ENCODE measurements at regions not wholly inside any gene's neighbourhood (a gene's known extent, or its start where the extent isn't known, plus 50 kb on each side); places are given as distances from the start of the nearest gene placed in this dataset.

- TF ChIP-seq, protein P1, sequence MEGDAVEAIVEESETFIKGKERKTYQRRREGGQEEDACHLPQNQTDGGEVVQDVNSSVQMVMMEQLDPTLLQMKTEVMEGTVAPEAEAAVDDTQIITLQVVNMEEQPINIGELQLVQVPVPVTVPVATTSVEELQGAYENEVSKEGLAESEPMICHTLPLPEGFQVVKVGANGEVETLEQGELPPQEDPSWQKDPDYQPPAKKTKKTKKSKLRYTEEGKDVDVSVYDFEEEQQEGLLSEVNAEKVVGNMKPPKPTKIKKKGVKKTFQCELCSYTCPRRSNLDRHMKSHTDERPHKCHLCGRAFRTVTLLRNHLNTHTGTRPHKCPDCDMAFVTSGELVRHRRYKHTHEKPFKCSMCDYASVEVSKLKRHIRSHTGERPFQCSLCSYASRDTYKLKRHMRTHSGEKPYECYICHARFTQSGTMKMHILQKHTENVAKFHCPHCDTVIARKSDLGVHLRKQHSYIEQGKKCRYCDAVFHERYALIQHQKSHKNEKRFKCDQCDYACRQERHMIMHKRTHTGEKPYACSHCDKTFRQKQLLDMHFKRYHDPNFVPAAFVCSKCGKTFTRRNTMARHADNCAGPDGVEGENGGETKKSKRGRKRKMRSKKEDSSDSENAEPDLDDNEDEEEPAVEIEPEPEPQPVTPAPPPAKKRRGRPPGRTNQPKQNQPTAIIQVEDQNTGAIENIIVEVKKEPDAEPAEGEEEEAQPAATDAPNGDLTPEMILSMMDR (IDR thresholded peaks at IDR 0.05): no peak
- no peak for TF ChIP-seq POLR2A (IDR thresholded peaks at IDR 0.05)
Measured at GRCh38 chr17:36739208-36739607, 137.8 kb downstream of the MRM1 start.

GRCh38 chr17:36740157-36740556, 138.8 kb downstream of the MRM1 start:
- no peak overlapping the region for H3K4me3 ChIP-seq
- no peak for DNase-seq
- no peaks in the 10 kb centered on the region for H3K9me3 ChIP-seq
- no peaks in the 10 kb centered on the region for H3K36me3 ChIP-seq
- H3K27ac ChIP-seq: no peak overlapping the region
- H3K27me3 ChIP-seq: no peaks in the 10 kb centered on the region
- TF ChIP-seq POLR2A (IDR thresholded peaks at IDR 0.05): no peak
- TF ChIP-seq, protein P1 (IDR thresholded peaks at IDR 0.05): no peak
- no peaks in the 10 kb centered on the region for H3K4me1 ChIP-seq

More at GRCh38 chr17:36739208-36739607, 137.8 kb downstream of the MRM1 start:
- no peak overlapping the region for H3K27ac ChIP-seq
- H3K36me3 ChIP-seq: no peaks in the 10 kb centered on the region
- H3K4me3 ChIP-seq: no peak overlapping the region
- no peaks in the 10 kb centered on the region for H3K9me3 ChIP-seq
- DNase-seq: no peak
- H3K27me3 ChIP-seq: no peaks in the 10 kb centered on the region
- no peaks in the 10 kb centered on the region for H3K4me1 ChIP-seq

DNA sequence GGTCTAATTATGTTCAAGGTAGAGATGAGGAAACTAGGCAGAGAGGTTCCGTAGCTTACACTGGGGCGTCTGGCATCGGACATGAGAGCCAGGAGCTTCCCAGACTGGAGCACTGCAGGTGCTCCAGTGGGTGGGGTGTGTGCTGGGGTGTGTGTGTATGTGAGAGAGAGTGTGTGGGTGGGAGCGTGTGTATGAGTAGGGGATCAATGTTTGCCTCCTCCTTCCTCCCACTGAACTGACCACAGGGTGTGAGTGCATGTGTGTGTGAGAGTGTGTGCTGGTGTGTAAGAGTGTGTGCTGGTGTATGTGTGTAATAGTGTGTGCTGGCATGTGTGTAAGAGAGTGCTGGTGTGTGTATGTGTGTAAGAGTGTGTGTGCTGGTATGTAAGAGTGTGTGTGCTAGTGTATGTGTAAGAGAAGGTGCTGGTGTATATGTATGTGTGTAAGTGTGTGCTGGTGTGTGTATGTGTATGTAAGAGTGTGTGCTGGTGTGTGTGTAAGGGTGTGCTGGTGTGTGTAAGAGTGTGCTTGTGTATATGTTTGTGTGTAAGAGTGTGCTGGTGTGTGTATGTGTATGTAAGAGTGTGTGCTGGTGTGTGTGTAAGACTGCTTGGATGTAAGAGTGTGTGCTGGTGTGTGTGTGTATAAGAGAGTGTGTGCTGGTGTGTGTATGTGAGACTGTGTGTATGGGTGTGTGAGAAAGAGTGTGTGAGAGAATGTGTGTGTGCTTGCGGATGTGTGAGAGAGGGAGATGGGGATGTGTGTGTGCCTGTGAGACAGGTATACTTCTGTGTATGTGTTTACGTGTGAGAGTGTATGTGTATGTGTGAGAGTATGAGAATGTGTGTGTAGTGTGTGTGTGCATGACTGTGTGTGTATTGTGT, 139.9 kb downstream of the MRM1 start:
- no peaks in the 10 kb centered on the region for H3K9me3 ChIP-seq
- DNase-seq: no peak
- TF ChIP-seq, protein P1 (IDR thresholded peaks at IDR 0.05): no peak
- no peak for TF ChIP-seq POLR2A (IDR thresholded peaks at IDR 0.05)
- H3K4me1 ChIP-seq: no peaks in the 10 kb centered on the region
- H3K27me3 ChIP-seq: no peaks in the 10 kb centered on the region
- no peaks in the 10 kb centered on the region for H3K36me3 ChIP-seq
- no peak overlapping the region for H3K27ac ChIP-seq
- H3K4me3 ChIP-seq: no peak overlapping the region

GRCh38 chr17:36742267-36743000, 141.1 kb downstream of the MRM1 start:
- no peak for DNase-seq
- no peaks in the 10 kb centered on the region for H3K36me3 ChIP-seq
- no peaks in the 10 kb centered on the region for H3K27me3 ChIP-seq
- H3K27ac ChIP-seq: no peak overlapping the region
- no peak overlapping the region for H3K4me3 ChIP-seq
- no peaks in the 10 kb centered on the region for H3K9me3 ChIP-seq
- TF ChIP-seq POLR2A (IDR thresholded peaks at IDR 0.05): no peak
- TF ChIP-seq, protein P1 (IDR thresholded peaks at IDR 0.05): no peak
- H3K4me1 ChIP-seq: no peaks in the 10 kb centered on the region

- TF ChIP-seq, protein P1 (IDR thresholded peaks at IDR 0.05): no peak
- no peak for TF ChIP-seq POLR2A (IDR thresholded peaks at IDR 0.05)
- no peaks in the 10 kb centered on the region for H3K36me3 ChIP-seq
- no peaks in the 10 kb centered on the region for H3K4me1 ChIP-seq
- no peaks in the 10 kb centered on the region for H3K27me3 ChIP-seq
- H3K9me3 ChIP-seq: no peaks in the 10 kb centered on the region
- no peak overlapping the region for H3K27ac ChIP-seq
- DNase-seq: no peak
- no peak overlapping the region for H3K4me3 ChIP-seq
Measured at GRCh38 chr17:36743130-36743529, 141.7 kb downstream of the MRM1 start.

All from Peyer's patch (tissue), 4 donors.